Stimulated activated memory B cell treated with anti-CD40 and anti-IgM and Interleukin-4, amounts not matched to agents 10 μg/mL and 1 μg/mL and 100 μg/mL, for 72 hours (primary cell): ENCODE measurements at regions not wholly inside any gene's neighbourhood (a gene's known extent, or its start where the extent isn't known, plus 50 kb on each side); places are given as distances from the start of the nearest gene placed in this dataset.

Experiments
- ATAC-seq: fragments of 150-1000 bp; cut with Tn5 transposase; 2 replicates; pipeline ENCODE4 v1.10.0; 2021
- H3K27ac Mint-ChIP-seq: one replicate; pipeline ENCODE4 v1.8.0; 2022; ENCODE audit warnings: mild to moderate bottlenecking, mixed read lengths
- H3K27me3 Mint-ChIP-seq: one replicate; pipeline ENCODE4 v1.8.0; 2022; ENCODE audit warnings: mixed read lengths
- H3K36me3 Mint-ChIP-seq: one replicate; pipeline ENCODE4 v1.8.0; 2022; ENCODE audit warnings: mixed read lengths
- H3K4me1 Mint-ChIP-seq: one replicate; pipeline ENCODE4 v1.8.0; 2022; ENCODE audit warnings: mixed read lengths
- H3K4me3 Mint-ChIP-seq: one replicate; pipeline ENCODE4 v1.8.0; 2022; ENCODE audit warnings: mild to moderate bottlenecking, moderate library complexity, mixed read lengths
- H3K9me3 Mint-ChIP-seq: one replicate; pipeline ENCODE4 v1.8.0; 2022; ENCODE audit warnings: mixed read lengths

- H3K27me3 Mint-ChIP-seq: peaks cover 6% of the 10 kb centered on the region
- peaks cover 6% of the 10 kb centered on the region for H3K9me3 Mint-ChIP-seq
- H3K27ac Mint-ChIP-seq: no peak overlapping the region
- no peak for ATAC-seq
- H3K36me3 Mint-ChIP-seq: no peaks in the 10 kb centered on the region
- no peak overlapping the region for H3K4me3 Mint-ChIP-seq
- H3K4me1 Mint-ChIP-seq: no peaks in the 10 kb centered on the region
Observed at GRCh38 chr13:72657379-72657778, 70.0 kb downstream of the MZT1 start.

GRCh38 chr13:72656357-72656756 is 71.1 kb downstream of the MZT1 start:
- H3K27me3 Mint-ChIP-seq: peaks cover 6% of the 10 kb centered on the region
- H3K9me3 Mint-ChIP-seq: peaks cover 6% of the 10 kb centered on the region
- no peak overlapping the region for H3K4me3 Mint-ChIP-seq
- ATAC-seq: no peak
- no peaks in the 10 kb centered on the region for H3K36me3 Mint-ChIP-seq
- no peak overlapping the region for H3K27ac Mint-ChIP-seq
- no peaks in the 10 kb centered on the region for H3K4me1 Mint-ChIP-seq

- no peak overlapping the region for H3K27ac Mint-ChIP-seq
- no peaks in the 10 kb centered on the region for H3K4me1 Mint-ChIP-seq
- ATAC-seq: no peak
- H3K36me3 Mint-ChIP-seq: no peaks in the 10 kb centered on the region
- no peak overlapping the region for H3K4me3 Mint-ChIP-seq
- peaks cover 8% of the 10 kb centered on the region for H3K27me3 Mint-ChIP-seq
- peaks cover 3% of the 10 kb centered on the region for H3K9me3 Mint-ChIP-seq
Observed at GRCh38 chr13:72653506-72653905, 73.9 kb downstream of the MZT1 start.

GRCh38 chr13:72652681-72653080 is 74.7 kb downstream of the MZT1 start:
- no peak overlapping the region for H3K4me3 Mint-ChIP-seq
- ATAC-seq: no peak
- H3K27ac Mint-ChIP-seq: no peak overlapping the region
- no peaks in the 10 kb centered on the region for H3K4me1 Mint-ChIP-seq
- peaks cover 9% of the 10 kb centered on the region for H3K27me3 Mint-ChIP-seq
- H3K9me3 Mint-ChIP-seq: peaks cover 3% of the 10 kb centered on the region
- H3K36me3 Mint-ChIP-seq: no peaks in the 10 kb centered on the region

- H3K27ac Mint-ChIP-seq: no peak overlapping the region
- no peak overlapping the region for H3K4me3 Mint-ChIP-seq
- H3K9me3 Mint-ChIP-seq: peaks cover 2% of the 10 kb centered on the region
- ATAC-seq: no peak
- H3K4me1 Mint-ChIP-seq: no peaks in the 10 kb centered on the region
- H3K27me3 Mint-ChIP-seq: peaks cover 14% of the 10 kb centered on the region
- H3K36me3 Mint-ChIP-seq: no peaks in the 10 kb centered on the region
Observed at GRCh38 chr13:72651144-72651543, 76.3 kb downstream of the MZT1 start.

- Mint-ChIP-seq H3K27ac (no peak overlapping the region), H3K4me1 (no peaks in the 10 kb centered on the region), H3K36me3 (no peaks in the 10 kb centered on the region), H3K27me3 (peaks cover 17% of the 10 kb centered on the region), H3K4me3 (no peak overlapping the region), H3K9me3 (no peaks in the 10 kb centered on the region)
- ATAC-seq: no peak
Observed at GRCh38 chr13:72650051-72650700, 77.3 kb downstream of the MZT1 start.

- no peaks in the 10 kb centered on the region for H3K9me3 Mint-ChIP-seq
- H3K4me1 Mint-ChIP-seq: no peaks in the 10 kb centered on the region
- H3K27me3 Mint-ChIP-seq: peaks cover 17% of the 10 kb centered on the region
- no peak overlapping the region for H3K27ac Mint-ChIP-seq
- no peak overlapping the region for H3K4me3 Mint-ChIP-seq
- H3K36me3 Mint-ChIP-seq: no peaks in the 10 kb centered on the region
- ATAC-seq: no peak
Observed at GRCh38 chr13:72648513-72649065, 78.8 kb downstream of the MZT1 start.

- no peaks in the 10 kb centered on the region for H3K9me3 Mint-ChIP-seq
- no peaks in the 10 kb centered on the region for H3K36me3 Mint-ChIP-seq
- ATAC-seq: no peak
- H3K27ac Mint-ChIP-seq: no peak overlapping the region
- no peaks in the 10 kb centered on the region for H3K4me1 Mint-ChIP-seq
- no peak overlapping the region for H3K4me3 Mint-ChIP-seq
- peaks cover 17% of the 10 kb centered on the region for H3K27me3 Mint-ChIP-seq
Observed at GRCh38 chr13:72647422-72647821, 80.0 kb downstream of the MZT1 start.

GRCh38 chr13:72645521-72645920 is 81.9 kb downstream of the MZT1 start:
- H3K36me3 Mint-ChIP-seq: no peaks in the 10 kb centered on the region
- H3K27me3 Mint-ChIP-seq: peaks cover 17% of the 10 kb centered on the region
- H3K27ac Mint-ChIP-seq: no peak overlapping the region
- no peaks in the 10 kb centered on the region for H3K4me1 Mint-ChIP-seq
- ATAC-seq: no peak
- H3K4me3 Mint-ChIP-seq: no peak overlapping the region
- H3K9me3 Mint-ChIP-seq: no peaks in the 10 kb centered on the region

GRCh38 chr13:72643311-72643989 is 84.0 kb downstream of the MZT1 start:
- Mint-ChIP-seq H3K27ac (no peak overlapping the region), H3K4me3 (no peak overlapping the region), H3K4me1 (no peaks in the 10 kb centered on the region), H3K36me3 (no peaks in the 10 kb centered on the region), H3K27me3 (peaks cover 8% of the 10 kb centered on the region), H3K9me3 (no peaks in the 10 kb centered on the region)
- ATAC-seq: no peak

GRCh38 chr13:72639377-72639776 is 88.1 kb downstream of the MZT1 start:
- Mint-ChIP-seq H3K27ac (no peak overlapping the region), H3K4me3 (no peak overlapping the region), H3K9me3 (no peaks in the 10 kb centered on the region), H3K4me1 (no peaks in the 10 kb centered on the region), H3K36me3 (no peaks in the 10 kb centered on the region), H3K27me3 (peaks cover 9% of the 10 kb centered on the region)
- ATAC-seq: no peak

GRCh38 chr13:72638059-72638815 is 89.2 kb downstream of the MZT1 start:
- H3K27me3 Mint-ChIP-seq: peaks cover 9% of the 10 kb centered on the region
- H3K4me1 Mint-ChIP-seq: no peaks in the 10 kb centered on the region
- H3K9me3 Mint-ChIP-seq: no peaks in the 10 kb centered on the region
- ATAC-seq: no peak
- H3K36me3 Mint-ChIP-seq: no peaks in the 10 kb centered on the region
- H3K27ac Mint-ChIP-seq: no peak overlapping the region
- H3K4me3 Mint-ChIP-seq: no peak overlapping the region

- Mint-ChIP-seq H3K36me3 (no peaks in the 10 kb centered on the region), H3K4me1 (no peaks in the 10 kb centered on the region), H3K27me3 (peaks cover 9% of the 10 kb centered on the region)
Observed at GRCh38 chr13:72637561-72637960, 89.9 kb downstream of the MZT1 start.

GRCh38 chr13:72634859-72635258 is 92.6 kb downstream of the MZT1 start:
- no peak overlapping the region for H3K27ac Mint-ChIP-seq
- H3K4me1 Mint-ChIP-seq: no peaks in the 10 kb centered on the region
- no peaks in the 10 kb centered on the region for H3K36me3 Mint-ChIP-seq
- no peak for ATAC-seq
- H3K9me3 Mint-ChIP-seq: peaks cover 4% of the 10 kb centered on the region
- peaks cover 9% of the 10 kb centered on the region for H3K27me3 Mint-ChIP-seq
- no peak overlapping the region for H3K4me3 Mint-ChIP-seq

More at GRCh38 chr13:72637561-72637960, 89.9 kb downstream of the MZT1 start:
- no peak overlapping the region for H3K27ac Mint-ChIP-seq
- H3K9me3 Mint-ChIP-seq: no peaks in the 10 kb centered on the region
- no peak for ATAC-seq
- H3K4me3 Mint-ChIP-seq: no peak overlapping the region

GRCh38 chr13:72622546-72622945 is 104.9 kb downstream of the MZT1 start:
- no peak for ATAC-seq
- no peak overlapping the region for H3K4me3 Mint-ChIP-seq
- no peaks in the 10 kb centered on the region for H3K36me3 Mint-ChIP-seq
- no peaks in the 10 kb centered on the region for H3K4me1 Mint-ChIP-seq
- H3K27ac Mint-ChIP-seq: no peak overlapping the region
- H3K27me3 Mint-ChIP-seq: no peaks in the 10 kb centered on the region
- H3K9me3 Mint-ChIP-seq: no peaks in the 10 kb centered on the region
